HepG2 (cell line): ENCODE measurements at regions not wholly inside any gene's neighbourhood (a gene's known extent, or its start where the extent isn't known, plus 50 kb on each side); places are given as distances from the start of the nearest gene placed in this dataset.

Experiments used
- ELF4 ChIP-seq: sonication (generic); formaldehyde crosslinking; IDR thresholded peaks from 2 replicates; pipeline ENCODE4 v1.5.0; 2020; ENCODE audit warnings: missing genetic modification reagents, mild to moderate bottlenecking, moderate library complexity, borderline replicate concordance
- ETV6 ChIP-seq: sonication (generic); formaldehyde crosslinking; conservative IDR thresholded peaks from 2 replicates; pipeline ENCODE4 v1.4.0; 2020; ENCODE audit warnings: missing genetic modification reagents
- HDAC6 ChIP-seq: fragments of 200-600 bp; sonication (generic); IDR thresholded peaks from 2 replicates; pipeline ENCODE4 v1.7.0; 2017; ENCODE audit warnings: mild to moderate bottlenecking, antibody characterized with exemption, low read length, low read depth
- MED1 ChIP-seq: sonication (generic); formaldehyde crosslinking; IDR thresholded peaks from 2 replicates; pipeline ENCODE4 v1.4.0; 2020; ENCODE audit warnings: missing genetic modification reagents
- ZKSCAN1 ChIP-seq: fragments of 150-350 bp; IDR thresholded peaks from 2 replicates; pipeline ENCODE4 v1.6.1; 2014; ENCODE audit warnings: low read length
- ZNF263 ChIP-seq: sonication (generic); formaldehyde crosslinking; IDR thresholded peaks from 2 replicates; pipeline ENCODE4 v1.4.0; 2020; ENCODE audit warnings: missing genetic modification reagents
- ZNF639 ChIP-seq: conservative IDR thresholded peaks from 2 replicates; pipeline ENCODE4 v1.6.1; 2018; ENCODE audit warnings: missing genetic modification reagents
- TF ChIP-seq, protein P1 (sequence below): sonication (generic); formaldehyde crosslinking; IDR thresholded peaks from 2 replicates; pipeline ENCODE4 v1.8.0; 2023; ENCODE audit warnings: mild to moderate bottlenecking, missing genetic modification reagents
- TF ChIP-seq, protein P2 (sequence below): sonication (generic); formaldehyde crosslinking; IDR thresholded peaks from 2 replicates; pipeline ENCODE4 v1.8.1; 2023; ENCODE audit warnings: mild to moderate bottlenecking, missing genetic modification reagents

DNA sequence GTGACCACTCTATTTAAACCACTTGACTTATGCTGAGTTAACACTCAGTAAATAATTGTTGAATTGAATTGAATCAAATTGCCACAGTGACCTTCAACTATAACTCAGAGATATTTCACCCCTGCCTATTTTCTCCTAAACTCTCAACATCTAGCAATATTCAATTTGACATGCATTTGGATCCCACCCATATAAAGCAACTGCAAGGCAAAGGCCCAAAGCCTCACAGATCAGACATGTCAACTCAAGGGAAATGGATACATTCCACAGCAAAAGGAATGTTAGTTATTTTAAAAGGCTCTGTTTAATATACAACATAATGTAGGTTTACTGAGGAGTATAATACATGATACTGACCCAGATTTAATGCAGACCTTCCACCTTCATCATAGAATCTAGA is 107.4 kb downstream of the KCTD12 start:
- TF ChIP-seq MED1 (CRISPR knock-in tag) (no peak), ZNF263 (CRISPR knock-in tag) (no peak), ZNF639 (CRISPR knock-in tag) (no peak), ZKSCAN1 (no peak), HDAC6 (no peak), ETV6 (CRISPR knock-in tag) (no peak), ELF4 (CRISPR knock-in tag) (no peak)
- TF ChIP-seq, protein P1, sequence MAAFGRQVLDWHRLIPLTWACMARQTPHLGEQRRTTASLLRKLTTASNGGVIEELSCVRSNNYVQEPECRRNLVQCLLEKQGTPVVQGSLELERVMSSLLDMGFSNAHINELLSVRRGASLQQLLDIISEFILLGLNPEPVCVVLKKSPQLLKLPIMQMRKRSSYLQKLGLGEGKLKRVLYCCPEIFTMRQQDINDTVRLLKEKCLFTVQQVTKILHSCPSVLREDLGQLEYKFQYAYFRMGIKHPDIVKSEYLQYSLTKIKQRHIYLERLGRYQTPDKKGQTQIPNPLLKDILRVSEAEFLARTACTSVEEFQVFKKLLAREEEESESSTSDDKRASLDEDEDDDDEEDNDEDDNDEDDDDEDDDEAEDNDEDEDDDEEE: no peak
- TF ChIP-seq, protein P2, sequence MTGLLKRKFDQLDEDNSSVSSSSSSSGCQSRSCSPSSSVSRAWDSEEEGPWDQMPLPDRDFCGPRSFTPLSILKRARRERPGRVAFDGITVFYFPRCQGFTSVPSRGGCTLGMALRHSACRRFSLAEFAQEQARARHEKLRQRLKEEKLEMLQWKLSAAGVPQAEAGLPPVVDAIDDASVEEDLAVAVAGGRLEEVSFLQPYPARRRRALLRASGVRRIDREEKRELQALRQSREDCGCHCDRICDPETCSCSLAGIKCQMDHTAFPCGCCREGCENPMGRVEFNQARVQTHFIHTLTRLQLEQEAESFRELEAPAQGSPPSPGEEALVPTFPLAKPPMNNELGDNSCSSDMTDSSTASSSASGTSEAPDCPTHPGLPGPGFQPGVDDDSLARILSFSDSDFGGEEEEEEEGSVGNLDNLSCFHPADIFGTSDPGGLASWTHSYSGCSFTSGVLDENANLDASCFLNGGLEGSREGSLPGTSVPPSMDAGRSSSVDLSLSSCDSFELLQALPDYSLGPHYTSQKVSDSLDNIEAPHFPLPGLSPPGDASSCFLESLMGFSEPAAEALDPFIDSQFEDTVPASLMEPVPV (CRISPR knock-in tag): no peak
